Brain microvascular endothelial cell (primary cell): ENCODE measurements at regions not wholly inside any gene's neighbourhood (a gene's known extent, or its start where the extent isn't known, plus 50 kb on each side); places are given as distances from the start of the nearest gene placed in this dataset.

Source experiments
- DNase-seq: peaks from one replicate; pipeline ENCODE4 v3.0.0-alpha.2; 2020
- H3K27ac ChIP-seq: fragments of 250-450 bp; sonication (Bioruptor Pico); 2 replicates; pipeline ENCODE4 v1.5.1; 2020; ENCODE audit warnings: mild to moderate bottlenecking, moderate library complexity
- H3K27me3 ChIP-seq: fragments of 250-450 bp; sonication (Bioruptor Pico); replicated peaks from 2 replicates; pipeline ENCODE4 v1.5.1; 2020; ENCODE audit warnings: mild to moderate bottlenecking
- H3K36me3 ChIP-seq: fragments of 250-450 bp; sonication (Bioruptor Pico); replicated peaks from 2 replicates; pipeline ENCODE4 v1.5.1; 2020; ENCODE audit warnings: mild to moderate bottlenecking
- H3K4me3 ChIP-seq: 2 replicates; pipeline ENCODE4 v1.5.1; 2011; ENCODE audit warnings: low read depth, mild to moderate bottlenecking, control low read depth, low read length, moderate library complexity
- in situ Hi-C: cut with HindIII; loops from 2 replicates; pipeline ENCODE4 v1.10.0; 2017; ENCODE audit warnings: low sequenced_read_pairs, low pct_ligation_motif_present
- TF ChIP-seq, protein P1 (sequence below): IDR thresholded peaks from 2 replicates; pipeline ENCODE4 v1.5.1; 2011; ENCODE audit warnings: low read depth, mild to moderate bottlenecking, moderate library complexity, low read length, control low read depth, inconsistent platforms; ENCODE audit errors: missing control alignments

DNA sequence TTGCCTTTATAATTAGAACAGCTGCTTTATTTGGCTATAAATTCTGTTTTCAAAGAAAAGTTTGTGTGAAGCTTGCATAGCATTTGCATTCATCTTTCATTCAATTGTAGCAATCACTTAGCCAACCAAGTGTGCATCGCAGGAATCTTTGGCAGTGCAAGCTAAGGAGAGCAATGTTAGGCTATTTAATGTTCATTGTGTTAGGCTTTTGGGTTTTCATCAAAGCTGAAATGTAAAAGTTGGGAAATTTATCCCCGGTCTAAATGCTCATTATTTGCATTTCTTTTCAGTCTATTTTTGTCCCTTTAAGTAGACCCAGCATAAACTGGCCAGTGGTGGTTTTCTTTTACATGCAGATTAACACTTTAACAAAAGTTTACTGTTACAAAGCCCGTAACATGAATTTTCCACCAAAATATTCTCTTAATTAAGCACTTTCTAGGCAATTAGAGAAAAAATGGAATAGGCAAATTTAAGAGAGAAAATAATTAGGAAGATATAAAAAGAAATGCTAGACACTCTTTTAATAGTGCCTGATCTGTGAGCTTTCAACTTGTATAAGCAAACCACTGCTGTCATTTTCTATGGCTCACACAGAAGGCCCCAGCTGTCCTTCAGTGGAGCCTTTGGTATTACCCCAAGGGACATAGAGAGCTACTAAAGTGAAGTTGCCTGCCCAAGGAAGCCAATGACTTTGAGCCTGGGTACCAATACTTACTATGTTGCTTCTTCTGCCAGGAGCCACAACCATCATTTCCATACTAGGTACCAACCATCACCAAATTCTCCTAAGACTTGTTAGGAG, 898.9 kb upstream of the SEL1L start:
- TF ChIP-seq, protein P1, sequence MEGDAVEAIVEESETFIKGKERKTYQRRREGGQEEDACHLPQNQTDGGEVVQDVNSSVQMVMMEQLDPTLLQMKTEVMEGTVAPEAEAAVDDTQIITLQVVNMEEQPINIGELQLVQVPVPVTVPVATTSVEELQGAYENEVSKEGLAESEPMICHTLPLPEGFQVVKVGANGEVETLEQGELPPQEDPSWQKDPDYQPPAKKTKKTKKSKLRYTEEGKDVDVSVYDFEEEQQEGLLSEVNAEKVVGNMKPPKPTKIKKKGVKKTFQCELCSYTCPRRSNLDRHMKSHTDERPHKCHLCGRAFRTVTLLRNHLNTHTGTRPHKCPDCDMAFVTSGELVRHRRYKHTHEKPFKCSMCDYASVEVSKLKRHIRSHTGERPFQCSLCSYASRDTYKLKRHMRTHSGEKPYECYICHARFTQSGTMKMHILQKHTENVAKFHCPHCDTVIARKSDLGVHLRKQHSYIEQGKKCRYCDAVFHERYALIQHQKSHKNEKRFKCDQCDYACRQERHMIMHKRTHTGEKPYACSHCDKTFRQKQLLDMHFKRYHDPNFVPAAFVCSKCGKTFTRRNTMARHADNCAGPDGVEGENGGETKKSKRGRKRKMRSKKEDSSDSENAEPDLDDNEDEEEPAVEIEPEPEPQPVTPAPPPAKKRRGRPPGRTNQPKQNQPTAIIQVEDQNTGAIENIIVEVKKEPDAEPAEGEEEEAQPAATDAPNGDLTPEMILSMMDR: no peak
- Histone ChIP-seq H3K36me3 (no peaks in the 10 kb centered on the region), H3K27ac (no peak overlapping the region), H3K4me3 (no peak overlapping the region), H3K27me3 (no peaks in the 10 kb centered on the region)
- DNase-seq: no peak
- in situ Hi-C loops: no loop called here

DNA sequence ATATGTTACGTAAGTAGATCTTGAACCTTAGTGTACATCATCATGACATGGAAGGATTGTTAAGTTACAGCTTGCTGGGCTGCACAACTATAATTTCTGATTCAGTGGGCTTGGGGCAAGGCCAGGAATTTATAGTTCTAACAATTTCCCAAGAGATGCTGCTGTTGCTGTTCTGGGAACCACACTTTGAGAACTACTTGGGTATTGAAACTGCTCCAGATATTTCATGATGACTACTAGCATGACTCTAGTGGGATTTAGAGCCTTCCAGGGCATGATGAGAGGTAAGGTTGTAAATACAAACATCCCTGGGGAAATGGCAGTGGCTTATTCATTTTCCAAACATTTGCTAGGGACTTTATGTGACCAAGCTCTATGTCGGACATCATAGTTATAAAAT, 904.8 kb upstream of the SEL1L start:
- TF ChIP-seq, protein P1: no peak
- DNase-seq: no peak
- Histone ChIP-seq H3K36me3 (no peaks in the 10 kb centered on the region), H3K27me3 (no peaks in the 10 kb centered on the region), H3K4me3 (no peak overlapping the region), H3K27ac (no peak overlapping the region)
- in situ Hi-C loops: no loop called here

DNA sequence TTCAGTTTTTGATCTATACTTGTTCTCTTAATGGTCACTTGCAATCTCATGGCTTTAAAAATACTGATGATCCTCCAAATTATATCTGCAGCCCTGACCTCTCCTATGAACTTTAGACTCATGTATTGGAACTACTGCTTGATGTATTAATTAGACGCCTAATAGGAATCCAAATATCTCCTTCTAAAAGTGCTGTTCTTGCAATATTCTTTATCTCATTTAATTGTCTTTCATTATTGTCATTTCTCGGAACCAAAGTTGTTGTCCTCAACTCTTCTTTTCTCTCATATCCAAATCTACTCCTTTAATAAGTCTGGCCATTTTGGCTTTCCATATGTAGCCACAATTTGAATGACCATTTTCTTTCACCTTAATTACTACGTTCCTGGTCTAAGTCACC, 907.6 kb upstream of the SEL1L start:
- in situ Hi-C loops: no loop called here

DNA sequence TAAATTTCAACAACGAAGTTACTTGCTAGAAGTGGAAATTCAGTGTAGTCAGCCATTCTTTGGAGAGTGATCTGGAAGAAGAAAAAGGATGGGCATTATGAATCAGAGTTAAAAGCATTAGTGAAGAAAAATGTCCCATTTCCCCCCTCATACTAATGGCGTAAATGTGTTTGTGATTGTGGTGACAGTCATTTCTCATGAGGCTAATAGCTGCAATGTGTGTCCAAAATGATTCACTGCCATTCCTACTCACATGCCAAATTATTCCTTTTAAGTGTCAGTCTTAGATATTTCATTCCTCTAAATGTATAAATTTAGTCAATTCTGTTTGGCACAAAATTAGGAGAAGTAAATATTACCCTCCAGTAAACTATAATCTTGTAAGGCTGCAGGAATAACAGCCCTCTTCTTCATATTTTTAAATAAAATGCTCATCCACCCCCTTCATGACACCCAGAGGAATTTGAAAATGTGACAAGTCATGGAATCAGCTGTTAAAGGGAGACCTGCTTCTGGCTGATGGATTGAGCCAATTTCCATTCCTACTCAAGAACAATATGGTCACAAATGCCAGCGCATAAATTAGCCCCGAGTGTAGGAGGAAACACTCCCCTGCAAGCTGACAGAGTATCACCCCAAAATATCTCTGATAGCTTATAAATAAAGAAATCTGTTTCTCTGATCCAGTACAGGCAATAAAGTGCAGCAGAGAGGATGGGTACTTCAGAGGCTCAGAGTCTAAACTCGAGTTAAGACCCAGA, 912.3 kb upstream of the SEL1L start:
- TF ChIP-seq, protein P1: no peak
- in situ Hi-C loops: no loop called here

More for the DNA sequence above, 907.6 kb upstream of the SEL1L start:
- Histone ChIP-seq H3K36me3 (no peaks in the 10 kb centered on the region), H3K4me3 (no peak overlapping the region), H3K27ac (no peak overlapping the region), H3K27me3 (no peaks in the 10 kb centered on the region)
- TF ChIP-seq, protein P1: no peak
- DNase-seq: no peak

DNA sequence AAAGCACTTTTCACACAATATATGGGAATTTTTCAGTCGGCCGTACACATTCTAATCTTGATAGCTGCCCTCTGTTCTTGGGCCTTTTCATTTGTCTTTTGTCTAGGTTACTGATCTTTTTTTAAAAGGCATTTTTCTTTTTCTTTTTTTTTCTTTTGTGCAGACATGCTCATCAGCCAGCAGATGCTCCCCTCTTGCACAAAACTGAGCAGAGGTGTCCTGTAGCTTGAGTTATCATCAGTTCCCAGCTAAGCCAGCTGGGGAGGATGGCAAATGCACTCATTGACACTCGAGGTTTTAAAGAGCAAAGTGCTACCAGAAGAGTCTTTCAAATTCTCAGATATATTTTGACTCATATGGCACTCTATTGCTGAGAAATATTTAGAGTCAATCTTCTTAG, 913.9 kb upstream of the SEL1L start:
- no peak for DNase-seq
- in situ Hi-C loops: no loop called here
- Histone ChIP-seq H3K27ac (no peak overlapping the region), H3K36me3 (no peaks in the 10 kb centered on the region), H3K4me3 (no peak overlapping the region), H3K27me3 (no peaks in the 10 kb centered on the region)
- TF ChIP-seq, protein P1: no peak

More for the DNA sequence above, 912.3 kb upstream of the SEL1L start:
- no peak for DNase-seq
- Histone ChIP-seq H3K36me3 (no peaks in the 10 kb centered on the region), H3K27ac (no peak overlapping the region), H3K4me3 (no peak overlapping the region), H3K27me3 (no peaks in the 10 kb centered on the region)
